ENCODE measurements at regions not wholly inside any gene's neighbourhood (a gene's known extent, or its start where the extent isn't known, plus 50 kb on each side); places are given as distances from the start of the nearest gene placed in this dataset.
"Not testable (repeated sequence)": the region's sequence is repeated elsewhere in the genome, so short reads cannot be mapped to it uniquely, and the experiment has no call there.

- Histone ChIP-seq H3K4me3 (ENCODE audit: low read depth, low read length) (no peak overlapping the region), H3K36me3 (ENCODE audit: control insufficient read depth, insufficient read depth, low read length) (no peaks in the 10 kb centered on the region), H3K27me3 (ENCODE audit: control insufficient read depth, insufficient read depth, low read length) (no peaks in the 10 kb centered on the region)
- TF ChIP-seq CTCF (IDR thresholded peaks at IDR 0.05; ENCODE audit: insufficient read depth, low read length, severe bottlenecking) = no peak
- DNase-seq (ENCODE audit: low read depth) (no peak), FAIRE-seq (no peak)
Measured at GRCh38 chr12:114528766-114529165, 122.8 kb upstream of the TBX5 start.

- not testable (repeated sequence) for FAIRE-seq; H3K36me3 ChIP-seq (ENCODE audit: control insufficient read depth, insufficient read depth, low read length); H3K27me3 ChIP-seq (ENCODE audit: control insufficient read depth, insufficient read depth, low read length); DNase-seq (ENCODE audit: low read depth); H3K4me3 ChIP-seq (ENCODE audit: low read depth, low read length)
Measured at GRCh38 chr12:114521160-114521559, 115.2 kb upstream of the TBX5 start.

GRCh38 chr12:114512351-114512750 lies 106.4 kb upstream of the TBX5 start:
- TF ChIP-seq CTCF (IDR thresholded peaks at IDR 0.05; ENCODE audit: insufficient read depth, low read length, severe bottlenecking) = no peak
- DNase-seq (ENCODE audit: low read depth) (no peak), FAIRE-seq (no peak)
- Histone ChIP-seq H3K4me3 (ENCODE audit: low read depth, low read length) (no peak overlapping the region), H3K36me3 (ENCODE audit: control insufficient read depth, insufficient read depth, low read length) (no peaks in the 10 kb centered on the region), H3K27me3 (ENCODE audit: control insufficient read depth, insufficient read depth, low read length) (no peaks in the 10 kb centered on the region)

GRCh38 chr12:114508529-114509129 lies 102.7 kb upstream of the TBX5 start:
- H3K27me3 ChIP-seq (ENCODE audit: control insufficient read depth, insufficient read depth, low read length) = no peaks in the 10 kb centered on the region
- DNase-seq (ENCODE audit: low read depth) = peak; percentile 58
- H3K4me3 ChIP-seq (ENCODE audit: low read depth, low read length) = no peak overlapping the region
- no peak for FAIRE-seq
- H3K36me3 ChIP-seq (ENCODE audit: control insufficient read depth, insufficient read depth, low read length) = no peaks in the 10 kb centered on the region
- TF ChIP-seq CTCF (IDR thresholded peaks at IDR 0.05; ENCODE audit: insufficient read depth, low read length, severe bottlenecking) = peak; percentile 71

- no peak for DNase-seq (ENCODE audit: low read depth)
- TF ChIP-seq CTCF (IDR thresholded peaks at IDR 0.05; ENCODE audit: insufficient read depth, low read length, severe bottlenecking) = no peak
- Histone ChIP-seq H3K27me3 (ENCODE audit: control insufficient read depth, insufficient read depth, low read length) (no peaks in the 10 kb centered on the region), H3K4me3 (ENCODE audit: low read depth, low read length) (no peak overlapping the region), H3K36me3 (ENCODE audit: control insufficient read depth, insufficient read depth, low read length) (no peaks in the 10 kb centered on the region)
- no peak for FAIRE-seq
Measured at GRCh38 chr12:114506651-114507050, 100.7 kb upstream of the TBX5 start.

- DNase-seq (ENCODE audit: low read depth) (no peak), FAIRE-seq (no peak)
- Histone ChIP-seq H3K36me3 (ENCODE audit: control insufficient read depth, insufficient read depth, low read length) (no peaks in the 10 kb centered on the region), H3K27me3 (ENCODE audit: control insufficient read depth, insufficient read depth, low read length) (no peaks in the 10 kb centered on the region), H3K4me3 (ENCODE audit: low read depth, low read length) (no peak overlapping the region)
- TF ChIP-seq CTCF (IDR thresholded peaks at IDR 0.05; ENCODE audit: insufficient read depth, low read length, severe bottlenecking) = no peak
Measured at GRCh38 chr12:114504311-114504710, 98.4 kb upstream of the TBX5 start.

All from bronchial epithelial cell (primary cell).